ENCODE measurements at regions not wholly inside any gene's neighbourhood (a gene's known extent, or its start where the extent isn't known, plus 50 kb on each side); places are given as distances from the start of the nearest gene placed in this dataset.

GRCh38 chr2:8532438-8532837 is 149.4 kb upstream of the ID2 start:
- TF ChIP-seq CTCF (IDR thresholded peaks at IDR 0.05): no peak

GRCh38 chr2:8533923-8534322 is 147.9 kb upstream of the ID2 start:
- Histone ChIP-seq H3K27me3 (replicated peaks; ENCODE audit: insufficient read depth) (no peaks in the 10 kb centered on the region), H3K36me3 (no peaks in the 10 kb centered on the region), H3K27ac (peak overlapping the region in 1 of 2 donors; percentile 11), H3K4me3 (no peak overlapping the region), H3K9me3 (peaks cover 7% of the 10 kb centered on the region), H3K4me1 (ENCODE audit: control insufficient read depth in 1 of 2, low read depth in 2 of 2) (peaks cover 6 to 21% of the 10 kb centered on the region in 2 donors)
- DNase-seq (ENCODE audit: low spot score): no peak
- TF ChIP-seq CTCF (IDR thresholded peaks at IDR 0.05): no peak
- no peak for ATAC-seq (ENCODE audit: insufficient number of reproducible peaks, low FRiP score, low read depth)

More at GRCh38 chr2:8532438-8532837, 149.4 kb upstream of the ID2 start:
- Histone ChIP-seq H3K4me1 (ENCODE audit: control insufficient read depth in 1 of 2, low read depth in 2 of 2) (peaks cover 6 to 21% of the 10 kb centered on the region in 2 donors), H3K36me3 (no peaks in the 10 kb centered on the region), H3K27ac (no peak overlapping the region), H3K9me3 (peaks cover 7% of the 10 kb centered on the region), H3K4me3 (no peak overlapping the region), H3K27me3 (replicated peaks; ENCODE audit: insufficient read depth) (no peaks in the 10 kb centered on the region)
- DNase-seq (ENCODE audit: low spot score): no peak
- ATAC-seq (ENCODE audit: insufficient number of reproducible peaks, low FRiP score, low read depth): no peak

- Histone ChIP-seq H3K4me1 (ENCODE audit: control insufficient read depth in 1 of 2, low read depth in 2 of 2) (peaks cover 6 to 21% of the 10 kb centered on the region in 2 donors), H3K9me3 (peaks cover 7% of the 10 kb centered on the region)
Observed at GRCh38 chr2:8534386-8534728, 147.5 kb upstream of the ID2 start.

GRCh38 chr2:8534729-8535468 is 147.0 kb upstream of the ID2 start:
- Histone ChIP-seq H3K4me3 (no peak overlapping the region), H3K36me3 (no peaks in the 10 kb centered on the region), H3K9me3 (peaks cover 7% of the 10 kb centered on the region), H3K27me3 (replicated peaks; ENCODE audit: insufficient read depth) (no peaks in the 10 kb centered on the region), H3K4me1 (ENCODE audit: control insufficient read depth in 1 of 2, low read depth in 2 of 2) (peaks cover 6 to 21% of the 10 kb centered on the region in 2 donors), H3K27ac (peak overlapping the region in 1 of 2 donors; percentile 47)
- DNase-seq (ENCODE audit: low spot score) (no peak), ATAC-seq (ENCODE audit: insufficient number of reproducible peaks, low FRiP score, low read depth) (peak; percentile 32)
- TF ChIP-seq CTCF (IDR thresholded peaks at IDR 0.05): no peak

More at GRCh38 chr2:8534386-8534728, 147.5 kb upstream of the ID2 start:
- H3K36me3 ChIP-seq: no peaks in the 10 kb centered on the region
- H3K27ac ChIP-seq: peak overlapping the region in 1 of 2 donors; percentile 11
- TF ChIP-seq CTCF (IDR thresholded peaks at IDR 0.05): no peak
- ATAC-seq (ENCODE audit: insufficient number of reproducible peaks, low FRiP score, low read depth) (peak; percentile 23), DNase-seq (ENCODE audit: low spot score) (no peak)
- H3K27me3 ChIP-seq (replicated peaks; ENCODE audit: insufficient read depth): no peaks in the 10 kb centered on the region
- no peak overlapping the region for H3K4me3 ChIP-seq

- no peak for TF ChIP-seq CTCF (IDR thresholded peaks at IDR 0.05)
- Histone ChIP-seq H3K27me3 (replicated peaks; ENCODE audit: insufficient read depth) (no peaks in the 10 kb centered on the region), H3K4me1 (ENCODE audit: control insufficient read depth in 1 of 2, low read depth in 2 of 2) (peaks cover 6 to 21% of the 10 kb centered on the region in 2 donors), H3K4me3 (no peak overlapping the region), H3K27ac (peak overlapping the region in 1 of 2 donors; percentile 47), H3K36me3 (no peaks in the 10 kb centered on the region), H3K9me3 (peaks cover 7% of the 10 kb centered on the region)
- ATAC-seq (ENCODE audit: insufficient number of reproducible peaks, low FRiP score, low read depth): no peak
- DNase-seq (ENCODE audit: low spot score): no peak
Observed at GRCh38 chr2:8535469-8535795, 146.4 kb upstream of the ID2 start.

Data from thoracic aorta (tissue), 2 donors.